ENCODE measurements at regions not wholly inside any gene's neighbourhood (a gene's known extent, or its start where the extent isn't known, plus 50 kb on each side); places are given as distances from the start of the nearest gene placed in this dataset.
"Not testable (repeated sequence)": the region's sequence is repeated elsewhere in the genome, so short reads cannot be mapped to it uniquely, and the experiment has no call there.

DNA sequence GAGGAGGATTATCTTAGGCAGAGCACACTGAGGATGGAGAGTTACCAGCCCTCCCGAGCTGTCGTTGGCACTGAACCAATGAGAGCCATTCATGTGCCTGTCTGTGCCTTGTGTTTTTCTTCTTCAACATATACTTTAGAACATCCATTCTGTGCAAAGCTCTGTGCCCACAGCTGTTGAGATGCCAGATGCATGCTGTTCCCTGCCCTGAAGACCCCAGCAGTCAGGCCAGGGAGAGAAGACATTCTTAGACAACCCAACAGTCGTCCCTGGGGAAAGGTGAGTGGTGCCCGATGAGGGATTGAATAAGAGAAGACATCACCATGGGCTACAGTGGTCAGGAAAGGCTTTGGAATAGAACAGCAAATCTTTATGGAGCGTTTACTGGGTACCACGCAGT is 114.1 kb downstream of the NRN1 start:
- Histone ChIP-seq H2AFZ (replicated peaks) (peak overlapping the region; percentile 67), H3K9ac (no peak overlapping the region), H3K4me1 (peaks cover 6% of the 10 kb centered on the region), H3F3A (ENCODE audit: low read depth) (peaks cover 18% of the 10 kb centered on the region), H3K27ac (no peak overlapping the region), H3K9me3 (ENCODE audit: low read depth) (no peaks in the 10 kb centered on the region), H4K20me1 (ENCODE audit: low read depth) (no peaks in the 10 kb centered on the region), H3K36me3 (no peaks in the 10 kb centered on the region), H3K79me2 (ENCODE audit: low read depth) (no peaks in the 10 kb centered on the region), H3K4me2 (peak overlapping the region; percentile 68), H3K4me3 (peak overlapping the region; percentile 44), H3K27me3 (no peaks in the 10 kb centered on the region)
- Mint-ChIP-seq H3K27ac (no peak overlapping the region), H3K27me3 (ENCODE audit: insufficient read depth, low read depth) (no peaks in the 10 kb centered on the region), H3K9me3 (peaks cover 9% of the 10 kb centered on the region), H3K36me3 (no peaks in the 10 kb centered on the region), H3K4me1 (peaks cover 13% of the 10 kb centered on the region), H3K4me3 (peak overlapping the region; percentile 84)
- no peak for TF ChIP-seq EZH2 (IDR thresholded peaks at IDR 0.05)
- TF ChIP-seq EZH2phosphoT487 (IDR thresholded peaks at IDR 0.05) = no peak
- TF ChIP-seq, protein P1, sequence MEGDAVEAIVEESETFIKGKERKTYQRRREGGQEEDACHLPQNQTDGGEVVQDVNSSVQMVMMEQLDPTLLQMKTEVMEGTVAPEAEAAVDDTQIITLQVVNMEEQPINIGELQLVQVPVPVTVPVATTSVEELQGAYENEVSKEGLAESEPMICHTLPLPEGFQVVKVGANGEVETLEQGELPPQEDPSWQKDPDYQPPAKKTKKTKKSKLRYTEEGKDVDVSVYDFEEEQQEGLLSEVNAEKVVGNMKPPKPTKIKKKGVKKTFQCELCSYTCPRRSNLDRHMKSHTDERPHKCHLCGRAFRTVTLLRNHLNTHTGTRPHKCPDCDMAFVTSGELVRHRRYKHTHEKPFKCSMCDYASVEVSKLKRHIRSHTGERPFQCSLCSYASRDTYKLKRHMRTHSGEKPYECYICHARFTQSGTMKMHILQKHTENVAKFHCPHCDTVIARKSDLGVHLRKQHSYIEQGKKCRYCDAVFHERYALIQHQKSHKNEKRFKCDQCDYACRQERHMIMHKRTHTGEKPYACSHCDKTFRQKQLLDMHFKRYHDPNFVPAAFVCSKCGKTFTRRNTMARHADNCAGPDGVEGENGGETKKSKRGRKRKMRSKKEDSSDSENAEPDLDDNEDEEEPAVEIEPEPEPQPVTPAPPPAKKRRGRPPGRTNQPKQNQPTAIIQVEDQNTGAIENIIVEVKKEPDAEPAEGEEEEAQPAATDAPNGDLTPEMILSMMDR (IDR thresholded peaks at IDR 0.05) = no peak
- DNase-seq (ENCODE audit: low spot score) = no peak

DNA sequence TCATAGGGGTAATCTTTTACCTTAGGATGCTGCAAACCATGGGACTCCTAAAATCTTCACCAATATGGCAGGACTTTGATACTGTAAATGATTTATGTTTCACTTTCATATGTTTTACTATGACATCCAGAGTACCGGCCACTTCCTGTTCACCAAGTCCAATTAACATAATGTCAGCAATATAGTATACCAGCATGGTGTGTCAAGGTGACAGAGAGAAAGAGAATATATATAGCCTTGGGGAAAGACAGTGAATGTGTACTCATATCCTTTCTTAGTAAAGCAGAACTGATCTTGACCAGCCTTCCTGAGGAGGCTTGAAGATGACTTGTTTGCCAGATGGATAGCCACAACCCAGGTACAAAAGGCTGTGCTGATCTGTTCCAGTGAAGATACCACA is 127.9 kb downstream of the NRN1 start:
- Histone ChIP-seq H3K27me3 (no peaks in the 10 kb centered on the region), H3K4me3 (no peak overlapping the region), H3K27ac (no peak overlapping the region), H3F3A (ENCODE audit: low read depth) (no peaks in the 10 kb centered on the region), H3K9me3 (ENCODE audit: low read depth) (no peaks in the 10 kb centered on the region), H4K20me1 (ENCODE audit: low read depth) (no peaks in the 10 kb centered on the region), H2AFZ (replicated peaks) (no peak overlapping the region), H3K36me3 (no peaks in the 10 kb centered on the region), H3K4me2 (no peak overlapping the region), H3K9ac (no peak overlapping the region), H3K4me1 (no peaks in the 10 kb centered on the region), H3K79me2 (ENCODE audit: low read depth) (no peaks in the 10 kb centered on the region)
- H3K4me3 Mint-ChIP-seq = no peak overlapping the region
- H3K27ac Mint-ChIP-seq = no peak overlapping the region
- TF ChIP-seq, protein P1 (IDR thresholded peaks at IDR 0.05) = no peak
- no peak for TF ChIP-seq EZH2 (IDR thresholded peaks at IDR 0.05)
- no peak for TF ChIP-seq EZH2phosphoT487 (IDR thresholded peaks at IDR 0.05)
- H3K4me1 Mint-ChIP-seq = no peaks in the 10 kb centered on the region
- H3K27me3 Mint-ChIP-seq (ENCODE audit: insufficient read depth, low read depth) = peaks cover 3% of the 10 kb centered on the region
- H3K36me3 Mint-ChIP-seq = no peaks in the 10 kb centered on the region
- no peaks in the 10 kb centered on the region for H3K9me3 Mint-ChIP-seq
- no peak for DNase-seq (ENCODE audit: low spot score)

DNA sequence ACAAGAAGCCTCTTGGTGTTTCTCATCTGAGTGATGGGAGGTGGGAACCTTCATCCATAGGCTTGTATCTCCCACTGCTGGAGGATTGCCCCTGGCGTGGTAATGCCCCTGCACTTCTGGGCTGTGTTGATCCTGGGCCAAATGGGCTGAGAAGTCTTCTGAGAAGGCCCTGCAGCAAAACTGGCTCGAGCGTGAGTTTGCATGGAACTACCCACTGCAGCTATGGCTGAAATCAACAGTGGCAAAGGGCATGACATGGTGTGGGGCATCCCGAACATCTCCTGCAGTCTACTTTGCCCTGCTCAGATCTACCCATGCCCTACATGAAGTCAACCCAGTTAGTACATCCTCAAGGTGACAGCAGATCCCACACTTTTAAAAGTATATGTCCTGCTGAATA is 130.6 kb downstream of the NRN1 start:
- Mint-ChIP-seq H3K27me3 (ENCODE audit: insufficient read depth, low read depth) (peaks cover 3% of the 10 kb centered on the region), H3K36me3 (no peaks in the 10 kb centered on the region), H3K27ac (no peak overlapping the region), H3K4me1 (no peaks in the 10 kb centered on the region), H3K9me3 (peaks cover 4% of the 10 kb centered on the region), H3K4me3 (no peak overlapping the region)
- TF ChIP-seq, protein P1 (IDR thresholded peaks at IDR 0.05) = no peak
- TF ChIP-seq EZH2 (IDR thresholded peaks at IDR 0.05) (no peak), EZH2phosphoT487 (IDR thresholded peaks at IDR 0.05) (no peak)
- Histone ChIP-seq H3K27me3 (no peaks in the 10 kb centered on the region), H3F3A (ENCODE audit: low read depth) (no peaks in the 10 kb centered on the region), H3K27ac (no peak overlapping the region), H3K4me2 (no peak overlapping the region), H3K4me1 (no peaks in the 10 kb centered on the region), H3K9me3 (ENCODE audit: low read depth) (no peaks in the 10 kb centered on the region), H2AFZ (replicated peaks) (no peak overlapping the region), H3K36me3 (no peaks in the 10 kb centered on the region), H4K20me1 (ENCODE audit: low read depth) (no peaks in the 10 kb centered on the region), H3K4me3 (no peak overlapping the region), H3K9ac (no peak overlapping the region), H3K79me2 (ENCODE audit: low read depth) (no peaks in the 10 kb centered on the region)
- no peak for DNase-seq (ENCODE audit: low spot score)

DNA sequence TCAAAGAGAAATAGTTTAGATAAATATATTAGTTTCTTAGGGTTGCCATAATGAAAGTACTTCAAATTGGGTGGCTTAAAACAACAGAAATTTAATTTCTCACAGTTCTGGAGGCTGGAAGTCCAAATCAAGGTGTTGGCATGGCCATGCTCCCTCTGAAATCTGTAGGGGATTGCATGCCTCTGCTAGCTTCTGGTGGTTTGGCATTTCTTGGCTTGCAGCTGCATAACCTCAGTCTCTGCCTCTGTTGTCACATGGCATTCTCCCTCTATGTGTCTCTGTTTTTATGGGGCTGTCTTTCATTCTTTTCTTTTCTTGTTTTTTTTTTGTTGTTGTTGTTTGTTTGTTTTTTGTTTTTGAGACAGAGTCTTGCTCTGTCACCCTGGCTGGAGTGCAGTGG is 132.7 kb downstream of the NRN1 start:
- not testable (repeated sequence) for H3K4me1 ChIP-seq; H3K27me3 ChIP-seq; H3K4me3 Mint-ChIP-seq; H3K27ac ChIP-seq; H3K9ac ChIP-seq; H3K4me1 Mint-ChIP-seq; H3K4me2 ChIP-seq; H3K27me3 Mint-ChIP-seq (ENCODE audit: insufficient read depth, low read depth); H3K4me3 ChIP-seq; H3K9me3 ChIP-seq (ENCODE audit: low read depth); H3F3A ChIP-seq (ENCODE audit: low read depth); H3K36me3 ChIP-seq; H3K79me2 ChIP-seq (ENCODE audit: low read depth); DNase-seq (ENCODE audit: low spot score); H3K36me3 Mint-ChIP-seq; H2AFZ ChIP-seq (replicated peaks); H4K20me1 ChIP-seq (ENCODE audit: low read depth); H3K27ac Mint-ChIP-seq
- peaks cover 11% of the 10 kb centered on the region for H3K9me3 Mint-ChIP-seq

Measured in neural progenitor cell (in vitro differentiated cells).